ENCODE measurements at regions not wholly inside any gene's neighbourhood (a gene's known extent, or its start where the extent isn't known, plus 50 kb on each side); places are given as distances from the start of the nearest gene placed in this dataset.

DNA sequence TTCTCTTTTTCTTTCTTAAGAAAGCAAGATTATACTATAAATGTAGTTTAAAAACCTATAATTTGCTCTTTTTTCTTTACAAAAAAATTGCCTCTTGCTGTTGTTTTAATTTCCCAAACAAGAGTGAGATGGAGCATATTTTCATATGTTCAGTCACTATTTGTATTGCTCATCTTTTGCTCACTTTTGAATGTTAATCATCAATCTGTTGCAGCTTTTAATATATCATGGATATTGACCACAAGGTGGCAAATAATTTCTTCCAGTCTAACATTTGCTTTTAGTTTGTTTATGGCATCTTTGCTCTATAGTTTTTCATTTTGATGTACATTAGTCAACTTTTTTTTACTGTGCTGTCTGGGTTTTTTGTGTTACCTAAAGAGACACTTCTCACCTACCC, 112.6 kb upstream of the THRB start:
- H3K27ac ChIP-seq, result no peak overlapping the region
- TF ChIP-seq ZFX (IDR thresholded peaks at IDR 0.05; ENCODE audit: borderline replicate concordance), result no peak
- TF ChIP-seq, protein P1, sequence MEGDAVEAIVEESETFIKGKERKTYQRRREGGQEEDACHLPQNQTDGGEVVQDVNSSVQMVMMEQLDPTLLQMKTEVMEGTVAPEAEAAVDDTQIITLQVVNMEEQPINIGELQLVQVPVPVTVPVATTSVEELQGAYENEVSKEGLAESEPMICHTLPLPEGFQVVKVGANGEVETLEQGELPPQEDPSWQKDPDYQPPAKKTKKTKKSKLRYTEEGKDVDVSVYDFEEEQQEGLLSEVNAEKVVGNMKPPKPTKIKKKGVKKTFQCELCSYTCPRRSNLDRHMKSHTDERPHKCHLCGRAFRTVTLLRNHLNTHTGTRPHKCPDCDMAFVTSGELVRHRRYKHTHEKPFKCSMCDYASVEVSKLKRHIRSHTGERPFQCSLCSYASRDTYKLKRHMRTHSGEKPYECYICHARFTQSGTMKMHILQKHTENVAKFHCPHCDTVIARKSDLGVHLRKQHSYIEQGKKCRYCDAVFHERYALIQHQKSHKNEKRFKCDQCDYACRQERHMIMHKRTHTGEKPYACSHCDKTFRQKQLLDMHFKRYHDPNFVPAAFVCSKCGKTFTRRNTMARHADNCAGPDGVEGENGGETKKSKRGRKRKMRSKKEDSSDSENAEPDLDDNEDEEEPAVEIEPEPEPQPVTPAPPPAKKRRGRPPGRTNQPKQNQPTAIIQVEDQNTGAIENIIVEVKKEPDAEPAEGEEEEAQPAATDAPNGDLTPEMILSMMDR (IDR thresholded peaks at IDR 0.05), result no peak

DNA sequence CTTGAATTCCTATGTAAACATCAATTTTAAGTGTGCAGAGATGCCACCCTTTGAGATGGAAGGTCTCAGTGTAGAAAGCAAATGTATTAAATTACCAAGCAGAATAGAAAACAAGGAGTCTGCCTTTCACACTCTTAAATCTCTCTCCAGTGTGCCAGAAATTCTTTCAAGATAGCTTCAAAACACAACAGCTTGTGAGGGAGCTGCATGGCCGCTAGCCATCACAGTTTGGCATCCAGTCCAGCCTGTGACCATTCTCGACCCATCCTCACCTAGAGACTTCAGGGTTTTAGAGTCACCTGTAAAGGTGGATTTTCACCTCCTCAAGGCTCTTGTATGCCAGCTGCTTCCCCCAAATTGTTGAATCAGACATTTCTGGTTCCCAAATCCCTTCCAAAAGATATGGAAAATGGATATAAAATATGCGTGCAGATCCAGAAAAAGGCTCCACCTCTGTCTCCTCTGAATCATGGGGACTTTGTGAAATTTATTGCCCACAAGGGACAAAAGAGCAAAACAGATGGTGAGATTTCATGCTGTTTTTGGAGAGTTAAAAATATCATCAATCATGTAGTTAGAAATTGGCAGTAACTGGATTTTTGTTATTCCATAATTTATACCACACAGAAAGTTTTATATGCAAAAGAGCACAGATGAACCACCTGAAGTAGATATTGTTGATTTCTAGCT, 114.2 kb upstream of the THRB start:
- TF ChIP-seq ZFX (IDR thresholded peaks at IDR 0.05; ENCODE audit: borderline replicate concordance), result no peak
- TF ChIP-seq, protein P1 (IDR thresholded peaks at IDR 0.05), result no peak
- no peak overlapping the region for H3K27ac ChIP-seq

DNA sequence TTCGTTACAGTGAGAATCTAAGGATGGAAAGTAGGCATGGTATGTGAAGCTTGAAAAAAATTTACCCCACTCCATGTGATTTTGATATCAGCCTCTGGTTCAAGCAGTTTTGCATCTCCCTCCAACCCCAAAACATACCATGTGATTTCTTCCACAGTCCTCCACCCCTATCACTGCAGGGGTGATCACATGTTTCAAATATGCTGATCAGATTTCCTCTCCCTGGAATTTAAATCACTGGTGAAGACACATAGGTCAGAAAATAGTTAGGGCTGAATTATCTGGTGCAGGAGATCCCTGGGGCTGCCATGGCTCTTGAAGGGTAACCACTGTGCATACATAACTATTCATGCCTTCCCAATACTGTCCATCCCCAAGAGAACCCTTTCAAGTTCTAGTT, 119.7 kb upstream of the THRB start:
- H3K27ac ChIP-seq, result no peak overlapping the region
- TF ChIP-seq, protein P1 (IDR thresholded peaks at IDR 0.05), result no peak
- TF ChIP-seq ZFX (IDR thresholded peaks at IDR 0.05; ENCODE audit: borderline replicate concordance), result no peak

DNA sequence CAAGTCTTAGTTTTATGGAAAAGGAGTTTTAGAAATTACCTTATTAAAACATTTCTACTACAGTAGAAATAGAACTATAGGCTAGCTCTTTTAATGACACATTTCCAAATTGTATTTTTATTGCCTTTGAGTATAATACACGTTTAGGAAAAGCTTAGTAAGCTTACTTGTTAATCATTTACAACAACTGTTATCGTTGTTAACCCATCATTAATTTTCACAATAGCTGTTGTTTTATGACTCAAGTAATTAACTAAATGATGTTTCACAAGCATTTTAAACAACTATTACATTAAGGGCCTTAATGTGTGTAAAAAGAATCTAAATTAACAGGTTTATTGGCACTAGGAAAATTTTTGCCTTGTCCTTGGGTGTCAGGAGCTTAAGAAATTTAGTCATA, 120.5 kb upstream of the THRB start:
- TF ChIP-seq, protein P1 (IDR thresholded peaks at IDR 0.05), result no peak
- TF ChIP-seq ZFX (IDR thresholded peaks at IDR 0.05; ENCODE audit: borderline replicate concordance), result no peak

DNA sequence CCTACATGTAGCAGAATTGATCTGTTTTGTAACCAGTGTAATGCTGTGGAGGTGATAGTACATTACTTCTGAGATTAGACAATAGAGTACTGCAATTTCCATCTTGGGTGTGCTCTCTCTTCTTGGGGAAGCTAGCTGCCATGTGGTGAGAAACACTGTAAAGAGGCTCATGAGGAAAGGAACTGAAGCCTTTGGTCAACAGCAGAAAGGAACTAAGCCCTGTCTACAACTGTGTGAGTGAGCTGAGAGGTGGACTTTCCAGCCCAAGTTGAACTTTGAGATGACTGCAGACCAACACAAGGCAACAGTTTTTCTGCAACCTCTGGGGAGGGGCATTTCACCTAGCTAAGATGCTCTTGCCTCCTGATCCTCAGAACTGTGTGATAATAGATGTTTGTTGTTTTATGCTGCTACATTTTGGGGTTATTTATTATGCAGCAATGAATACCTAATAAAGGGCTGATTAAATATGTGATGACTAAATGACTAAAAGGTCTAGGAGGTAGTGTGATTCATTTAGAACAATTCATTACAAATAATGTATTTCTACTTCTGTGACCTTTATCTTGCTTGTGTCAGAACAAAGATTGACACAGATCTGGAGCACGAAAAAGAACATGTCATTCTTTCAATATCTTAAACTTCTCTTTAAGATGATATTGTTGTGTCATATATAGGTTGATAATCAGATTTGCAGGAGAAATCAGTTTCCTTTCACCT, 121.6 kb upstream of the THRB start:
- H3K27ac ChIP-seq, result no peak overlapping the region
- TF ChIP-seq, protein P1 (IDR thresholded peaks at IDR 0.05), result no peak
- TF ChIP-seq ZFX (IDR thresholded peaks at IDR 0.05; ENCODE audit: borderline replicate concordance), result no peak

More for the DNA sequence above, 120.5 kb upstream of the THRB start:
- no peak overlapping the region for H3K27ac ChIP-seq

DNA sequence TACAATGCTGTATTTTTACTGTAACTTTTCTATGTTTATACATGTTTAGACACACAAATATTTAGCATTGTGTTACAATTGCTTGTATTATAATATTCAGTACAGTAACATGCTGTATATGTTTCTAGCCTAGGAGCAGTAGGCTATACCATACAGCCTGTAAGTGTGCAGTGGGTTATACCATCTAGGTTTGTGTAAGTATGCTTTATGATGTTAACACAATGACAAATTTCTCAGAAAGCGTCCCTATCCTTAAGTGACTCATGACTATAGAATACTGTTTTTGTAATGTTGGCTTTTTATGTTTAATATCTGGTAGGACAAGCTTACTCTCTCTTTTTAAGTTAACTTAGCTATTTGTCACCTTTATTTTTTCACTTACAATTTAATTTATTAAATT, 127.5 kb upstream of the THRB start:
- no peak for TF ChIP-seq ZFX (IDR thresholded peaks at IDR 0.05; ENCODE audit: borderline replicate concordance)
- TF ChIP-seq, protein P1 (IDR thresholded peaks at IDR 0.05), result no peak
- no peak overlapping the region for H3K27ac ChIP-seq

DNA sequence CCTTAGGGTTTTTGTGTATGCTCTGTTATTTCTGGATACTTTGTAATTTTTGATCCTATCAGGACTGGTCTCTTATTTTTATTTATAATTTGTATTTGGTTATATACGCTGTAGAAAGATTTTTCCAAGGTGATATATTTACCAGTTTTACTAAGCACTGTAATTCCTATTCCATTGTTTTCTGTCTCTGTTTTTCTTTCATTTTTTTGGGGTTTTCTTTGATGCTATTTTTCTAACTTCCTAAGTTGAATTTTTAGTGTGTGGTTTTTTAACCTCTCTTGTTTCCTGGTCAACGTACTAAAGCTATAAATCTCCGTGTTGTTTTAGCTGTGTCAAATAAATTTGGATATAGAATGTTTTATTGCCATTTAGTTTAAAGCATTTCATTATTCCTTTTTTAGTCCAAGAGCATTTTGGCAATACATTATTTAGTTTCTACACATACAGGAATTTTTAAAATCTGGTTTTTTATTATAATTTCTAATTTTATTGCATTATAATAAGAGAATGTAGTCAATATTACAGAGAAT, 128.1 kb upstream of the THRB start:
- no peak overlapping the region for H3K27ac ChIP-seq
- TF ChIP-seq, protein P1 (IDR thresholded peaks at IDR 0.05), result no peak
- TF ChIP-seq ZFX (IDR thresholded peaks at IDR 0.05; ENCODE audit: borderline replicate concordance), result no peak
